K562 (cell line): ENCODE measurements at regions not wholly inside any gene's neighbourhood (a gene's known extent, or its start where the extent isn't known, plus 50 kb on each side); places are given as distances from the start of the nearest gene placed in this dataset.

ENCODE experiments used
- ATAC-seq: fragments of 200-7000 bp; cut with Tn5 transposase; 3 replicates; pipeline ENCODE4 v1.9.1; 2020; ENCODE audit warnings: moderate library complexity
- BruUV-seq: library from RNA; stranded (reverse); fragments of 400-500 nt; replicated peaks from 2 replicates; lab custom pipeline; 2021; lab: Mats Ljungman, UMichigan
- CTCF ChIA-PET: fragments of 300-600 bp; formaldehyde crosslinking; extraction: SDS; loops from one replicate; lab custom pipeline; 2021; ENCODE audit warnings: low intra/inter-chr PET ratio; lab: Yijun Ruan, JAX
- POLR2A ChIA-PET: fragments of 300-600, 350-650 bp; sonication (Branson Sonifier 250); formaldehyde crosslinking; extraction: SDS; loops from one replicate; lab custom pipeline; 2021; ENCODE audit warnings: antibody characterized with exemption, inconsistent platforms; lab: Yijun Ruan, JAX
- DNase-seq, 4 experiments: peaks; one replicate each; pipeline versions ENCODE4 v3.0.0 to v3.0.0-alpha.2; 2011 to 2018; ENCODE audit warnings: low spot score in 3 of 4, mixed read lengths in 3 of 4; ENCODE audit errors: extremely low read depth in 1 of 4
- FAIRE-seq: peaks from 2 replicates; lab custom pipeline; 2011; peaks lifted over from hg19 to GRCh38; lab: Jason Lieb, UNC
- H2AFZ ChIP-seq: 2 replicates; pipeline ENCODE4 v1.6.0; 2011; ENCODE audit warnings: low read depth, low read length, control low read depth, inconsistent platforms
- H3K27ac ChIP-seq: fragments of 200-600 bp; 3 replicates; pipeline ENCODE4 v1.8.0; 2011; ENCODE audit warnings: low read depth, mild to moderate bottlenecking, control low read depth, inconsistent platforms, low read length, moderate library complexity, mixed read lengths; ENCODE audit errors: extremely low read depth
- H3K27me3 ChIP-seq, 2 experiments: fragments of 300-600 bp in 1 of 2; 2 replicates in 1 of 2; 3 replicates in 1 of 2; pipeline versions ENCODE4 v1.6.0 to v1.8.0; 2011; ENCODE audit warnings: inconsistent platforms in 2 of 2, low read length in 2 of 2, mild to moderate bottlenecking in 1 of 2, mixed read lengths in 1 of 2, moderate library complexity in 1 of 2; ENCODE audit not compliant: control insufficient read depth in 2 of 2, insufficient read depth in 2 of 2
- H3K36me3 ChIP-seq: fragments of 300-600 bp; 3 replicates; pipeline ENCODE4 v1.8.0; 2011; ENCODE audit warnings: mild to moderate bottlenecking, low read length, inconsistent platforms; ENCODE audit not compliant: control insufficient read depth, insufficient read depth
- H3K4me1 ChIP-seq, 2 experiments: fragments of 200-600 bp in 1 of 2; replicated peaks in 1 of 2; 2 replicates in 1 of 2; 3 replicates in 1 of 2; pipeline versions ENCODE4 v1.5.1 to v1.8.0; 2011; ENCODE audit warnings: inconsistent platforms in 2 of 2, low read length in 2 of 2, mild to moderate bottlenecking in 1 of 2, mixed read lengths in 1 of 2, moderate library complexity in 1 of 2; ENCODE audit not compliant: control insufficient read depth in 2 of 2, insufficient read depth in 2 of 2
- H3K4me2 ChIP-seq: 2 replicates; pipeline ENCODE4 v1.6.1; 2011; ENCODE audit warnings: low read length, control low read depth, inconsistent platforms, mixed read lengths; ENCODE audit not compliant: insufficient read depth
- H3K4me3 ChIP-seq: fragments of 200-600 bp; sonication (generic), shearing (Covaris generic); 2 replicates; pipeline ENCODE4 v1.5.1; 2016; ENCODE audit warnings: control low read depth, inconsistent platforms
- H3K79me2 ChIP-seq: fragments of 200-600 bp; 3 replicates; pipeline ENCODE4 v1.8.0; 2011; ENCODE audit warnings: low read length, inconsistent platforms; ENCODE audit not compliant: control insufficient read depth, insufficient read depth
- H3K9ac ChIP-seq, 2 experiments: 2 replicates each; pipeline versions ENCODE4 v1.6.0 to v1.6.1; 2011; ENCODE audit warnings: low read depth in 2 of 2, low read length in 2 of 2, control low read depth in 1 of 2, inconsistent platforms in 1 of 2, mild to moderate bottlenecking in 1 of 2, mixed read lengths in 1 of 2; ENCODE audit not compliant: insufficient read depth in 1 of 2
- H3K9me1 ChIP-seq: one replicate; pipeline ENCODE4 v1.6.0; 2011; ENCODE audit warnings: inconsistent platforms, mild to moderate bottlenecking, low read length, moderate library complexity; ENCODE audit not compliant: control insufficient read depth, insufficient read depth
- H3K9me3 ChIP-seq: replicated peaks from 2 replicates; pipeline ENCODE4 v1.5.1; 2011; ENCODE audit warnings: low read depth, low read length, inconsistent platforms; ENCODE audit not compliant: control insufficient read depth, insufficient read depth
- H4K20me1 ChIP-seq: replicated peaks from 2 replicates; pipeline ENCODE4 v1.6.1; 2011; ENCODE audit warnings: low read length, inconsistent platforms, mixed read lengths; ENCODE audit not compliant: control insufficient read depth, insufficient read depth
- CREB1 ChIP-seq, 2 experiments: sonication (generic) in 1 of 2; formaldehyde crosslinking in 1 of 2; IDR thresholded peaks; 2 replicates each; pipeline versions ENCODE4 v1.6.1 to v1.8.0; 2012 to 2022; ENCODE audit warnings: inconsistent platforms in 1 of 2, mild to moderate bottlenecking in 1 of 2, missing genetic modification reagents in 1 of 2, moderate library complexity in 1 of 2
- DDX20 ChIP-seq: fragments of 450-650 bp; IDR thresholded peaks from 2 replicates; pipeline ENCODE4 v1.6.1; 2016; ENCODE audit warnings: missing genetic modification characterization, low read depth, mild to moderate bottlenecking, missing compliant biosample characterization, moderate library complexity
- ESRRB ChIP-seq: fragments of 250-450 bp; sonication (Bioruptor Pico); IDR thresholded peaks from 2 replicates; pipeline ENCODE4 v1.5.0; 2020; ENCODE audit warnings: mild to moderate bottlenecking, moderate library complexity, borderline replicate concordance
- ETV6 ChIP-seq, 3 experiments: fragments of 150-350 bp in 1 of 3; sonication (generic) in 1 of 3; formaldehyde crosslinking in 1 of 3; IDR thresholded peaks; 2 replicates each; pipeline versions ENCODE4 v1.6.1 to v1.8.0; 2014 to 2022; ENCODE audit warnings: borderline replicate concordance in 2 of 3, low read depth in 2 of 3, antibody characterized with exemption in 1 of 3, low read length in 1 of 3, mild to moderate bottlenecking in 1 of 3, missing genetic modification reagents in 1 of 3
- FOXK2 ChIP-seq, 2 experiments: fragments of 450-650 bp; IDR thresholded peaks in 1 of 2; conservative IDR thresholded peaks in 1 of 2; 2 replicates each; pipeline ENCODE4 v1.6.1; 2016; ENCODE audit warnings: low read depth in 2 of 2, mild to moderate bottlenecking in 1 of 2
- GATA2 ChIP-seq: sonication (generic); formaldehyde crosslinking; IDR thresholded peaks from 2 replicates; pipeline ENCODE4 v1.4.0; 2020; ENCODE audit warnings: mild to moderate bottlenecking, missing genetic modification reagents
- GATAD2B ChIP-seq: fragments of 450-650 bp; IDR thresholded peaks from 2 replicates; pipeline ENCODE4 v1.6.1; 2017; ENCODE audit warnings: mild to moderate bottlenecking, borderline replicate concordance
- HDGF ChIP-seq: fragments of 450-650 bp; IDR thresholded peaks from 2 replicates; pipeline ENCODE4 v1.6.1; 2016
- KAT7 ChIP-seq: sonication (generic); formaldehyde crosslinking; IDR thresholded peaks from 2 replicates; pipeline ENCODE4 v1.8.0; 2022; ENCODE audit warnings: missing genetic modification reagents, mild to moderate bottlenecking, borderline replicate concordance
- PHF8 ChIP-seq: fragments of 200-600 bp; sonication (generic); IDR thresholded peaks from 2 replicates; pipeline ENCODE4 v1.6.1; 2012; ENCODE audit warnings: mixed run types, mild to moderate bottlenecking, inconsistent platforms, low read length, moderate library complexity, borderline replicate concordance
- RBM17 ChIP-seq: fragments of 200-400 bp; formaldehyde crosslinking; IDR thresholded peaks from 2 replicates; pipeline ENCODE4 v1.6.1; 2017; ENCODE audit warnings: low read depth, mild to moderate bottlenecking, low read length, borderline replicate concordance
- SAFB ChIP-seq: fragments of 200-400 bp; formaldehyde crosslinking; IDR thresholded peaks from 2 replicates; pipeline ENCODE4 v1.6.1; 2017; ENCODE audit warnings: low read depth, low read length, borderline replicate concordance
- SRSF7 ChIP-seq: fragments of 200-400 bp; formaldehyde crosslinking; optimal IDR thresholded peaks from 2 replicates; pipeline ENCODE3; 2017; ENCODE audit warnings: mild to moderate bottlenecking, low read depth, low read length
- TFE3 ChIP-seq: fragments of 450-650 bp; formaldehyde crosslinking; IDR thresholded peaks from 2 replicates; pipeline ENCODE4 v1.4.0; 2020; ENCODE audit warnings: mild to moderate bottlenecking, mixed read lengths
- TOE1 ChIP-seq, 2 experiments: fragments of 450-650 bp in 1 of 2; sonication (generic) in 1 of 2; formaldehyde crosslinking in 1 of 2; IDR thresholded peaks; 2 replicates each; pipeline versions ENCODE4 v1.7.1 to v1.8.0; 2016 to 2022; ENCODE audit warnings: borderline replicate concordance in 2 of 2, mild to moderate bottlenecking in 2 of 2, antibody characterized with exemption in 1 of 2, inconsistent platforms in 1 of 2, low read depth in 1 of 2, missing genetic modification reagents in 1 of 2, moderate library complexity in 1 of 2
- ZBTB17 ChIP-seq: fragments of 450-650 bp; formaldehyde crosslinking; IDR thresholded peaks from 2 replicates; pipeline ENCODE4 v1.4.0; 2020; ENCODE audit warnings: mild to moderate bottlenecking
- ZSCAN32 ChIP-seq: fragments of 450-650 bp; formaldehyde crosslinking; IDR thresholded peaks from 2 replicates; pipeline ENCODE4 v1.4.0; 2020; ENCODE audit warnings: mild to moderate bottlenecking, moderate library complexity
- WGBS: fragments of 100-300 bp; shearing (Covaris generic); methylation state at CpG from one replicate; pipeline ENCODE4 v1.1.6; 2016; ENCODE audit warnings: low coverage, mixed read lengths; ENCODE audit not compliant: insufficient coverage; ENCODE audit errors: missing lambda C conversion rate; 5-methylcytosine and 5-hydroxymethylcytosine counted together
- in situ Hi-C: fragments of 300-500 bp; cut with MboI; formaldehyde crosslinking; loops from 4 replicates; pipeline ENCODE4 v1.15.0; 2018; ENCODE audit warnings: inconsistent platforms, mixed read lengths
- intact Hi-C: fragments of 100-400 bp; cut with micrococcal nuclease; formaldehyde crosslinking; loops from 2 replicates; pipeline ENCODE4 v1.14.2; 2022

GRCh38 chr3:127410678-127411077 lies 122.8 kb upstream of the PRR20G start:
- peaks cover 0 to 21% of the 10 kb centered on the region in 2 experiments; a peak in 2 of 5 replicates for H3K27me3 ChIP-seq
- CTCF ChIA-PET = no interaction called here
- peaks cover 6% of the 10 kb centered on the region; the same call in 1 of the 2 replicates for H4K20me1 ChIP-seq

GRCh38 chr3:127410137-127410488 lies 122.3 kb upstream of the PRR20G start:
- FAIRE-seq (no peak), ATAC-seq (no peak), DNase-seq (no peak)
- Histone ChIP-seq H3K27me3 (peaks cover 0 to 25% of the 10 kb centered on the region in 2 experiments; a peak in 2 of 5 replicates), H3K4me2 (no peak overlapping the region), H4K20me1 (peaks cover 6% of the 10 kb centered on the region; the same call in 1 of the 2 replicates), H3K79me2 (no peaks in the 10 kb centered on the region), H3K9me3 (no peaks in the 10 kb centered on the region), H2AFZ (no peak overlapping the region), H3K9ac (no peak overlapping the region), H3K4me3 (no peak overlapping the region), H3K36me3 (no peaks in the 10 kb centered on the region), H3K9me1 (no peaks in the 10 kb centered on the region), H3K27ac (no peak overlapping the region), H3K4me1 (peaks cover 4 to 5% of the 10 kb centered on the region in 2 experiments; a peak in 3 of 5 replicates)
- intact Hi-C loops = no loop called here
- WGBS = 19% methylated on average over 6 of the region's 6 CpGs
- in situ Hi-C loops = no loop called here
- ChIA-PET POLR2A (no interaction called here), CTCF (no interaction called here)
- BruUV-seq = no TSS peak
- TF ChIP-seq DDX20 (tag) (no peak), TOE1 (IDR thresholded peaks at IDR 0.05; ENCODE audit: borderline replicate concordance) (no peak), TOE1 (CRISPR knock-in tag; IDR thresholded peaks at IDR 0.05; ENCODE audit: borderline replicate concordance, low read depth) (no peak), CREB1 (IDR thresholded peaks at IDR 0.05) (no peak), CREB1 (CRISPR knock-in tag; IDR thresholded peaks at IDR 0.05) (no peak), FOXK2 (conservative IDR thresholded peaks at IDR 0.05 in 1 of 2, IDR thresholded peaks at IDR 0.05 in 1 of 2; ENCODE audit: low read depth in 2 of 2) (no peak), ZBTB17 (CRISPR knock-in tag) (no peak), SAFB (no peak), GATAD2B (no peak), SRSF7 (no peak), TFE3 (CRISPR knock-in tag) (no peak)

More at GRCh38 chr3:127410678-127411077, 122.8 kb upstream of the PRR20G start:
- no peaks in the 10 kb centered on the region for H3K9me3 ChIP-seq
- no peaks in the 10 kb centered on the region for H3K36me3 ChIP-seq
- intact Hi-C loops (no loop called here), in situ Hi-C loops (no loop called here)
- DNase-seq = no peak
- H3K79me2 ChIP-seq = no peaks in the 10 kb centered on the region
- H2AFZ ChIP-seq = no peak overlapping the region
- H3K27ac ChIP-seq = no peak overlapping the region
- BruUV-seq = no TSS peak
- POLR2A ChIA-PET = interaction anchor here (0.8 kb wide), 1 partner anchor 12 kb away, joined by 4 read pairs; no protein-coding TSS in a partner anchor
- no peaks in the 10 kb centered on the region for H3K9me1 ChIP-seq
- 17% methylated on average over 4 of the region's 7 CpGs for WGBS
- no peak for FAIRE-seq
- H3K4me1 ChIP-seq = peaks cover 4 to 5% of the 10 kb centered on the region in 2 experiments; a peak in 3 of 5 replicates
- H3K9ac ChIP-seq = no peak overlapping the region
- TF ChIP-seq PHF8 (no peak), GATA2 (CRISPR knock-in tag) (no peak), RBM17 (no peak), HDGF (no peak), KAT7 (CRISPR knock-in tag) (no peak), ESRRB (CRISPR knock-in tag) (no peak), ZSCAN32 (no peak), ETV6 (IDR thresholded peaks at IDR 0.05; ENCODE audit: borderline replicate concordance in 1 of 2, low read depth in 2 of 2, low read length in 1 of 2) (no peak), ETV6 (CRISPR knock-in tag; IDR thresholded peaks at IDR 0.05; ENCODE audit: borderline replicate concordance) (no peak)
- TF ChIP-seq, all 486 proteins: peak for 0
- H3K4me3 ChIP-seq = no peak overlapping the region
- ATAC-seq = no peak
- no peak overlapping the region for H3K4me2 ChIP-seq
